GM12892 (cell line): ENCODE measurements at regions not wholly inside any gene's neighbourhood (a gene's known extent, or its start where the extent isn't known, plus 50 kb on each side); places are given as distances from the start of the nearest gene placed in this dataset.

Experiments
- POLR2A ChIP-seq: IDR thresholded peaks from 2 replicates; pipeline ENCODE4 v1.6.1; 2011; ENCODE audit warnings: low read depth, low read length, control low read depth
- POLR2AphosphoS5 ChIP-seq: IDR thresholded peaks from 2 replicates; pipeline ENCODE4 v1.6.1; 2011; ENCODE audit warnings: low read depth, low read length, control low read depth
- TAF1 ChIP-seq: IDR thresholded peaks from 2 replicates; pipeline ENCODE4 v1.6.1; 2011; ENCODE audit warnings: low read depth, mild to moderate bottlenecking, control low read depth, low read length, borderline replicate concordance

DNA sequence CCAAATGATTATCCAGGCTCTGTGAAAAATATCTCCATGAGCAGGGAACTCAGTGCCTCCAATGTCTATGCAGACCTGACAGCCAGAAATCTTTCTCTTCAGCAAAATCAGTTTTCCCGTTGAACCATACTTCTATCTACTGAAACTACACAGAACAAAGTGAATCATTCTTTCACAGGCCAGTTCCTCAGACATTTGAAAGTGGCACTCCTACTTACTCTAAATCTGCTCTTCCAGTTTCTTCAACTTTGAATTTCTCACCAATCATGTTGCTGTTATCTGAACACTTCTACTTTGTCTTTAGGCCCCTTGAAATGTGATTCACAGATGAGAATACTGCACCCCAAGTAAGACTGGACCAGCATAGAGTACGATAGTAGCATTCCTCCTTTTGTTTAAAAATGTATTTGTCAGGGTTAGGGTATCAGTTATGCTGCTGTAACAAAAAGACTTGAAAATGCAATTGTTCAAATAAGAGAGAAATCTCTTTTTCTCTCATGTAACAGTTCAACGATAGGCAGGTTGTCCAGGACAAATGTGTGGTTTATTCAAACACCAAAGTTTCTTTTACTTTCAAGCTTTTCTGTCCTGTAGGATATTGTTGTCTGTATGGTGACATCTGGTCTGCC lies 210.6 kb upstream of the KLF3 start:
- TF ChIP-seq POLR2A (no peak), POLR2AphosphoS5 (no peak), TAF1 (no peak)
